Muscle of arm (tissue), 1 donor: ENCODE measurements at regions not wholly inside any gene's neighbourhood (a gene's known extent, or its start where the extent isn't known, plus 50 kb on each side); places are given as distances from the start of the nearest gene placed in this dataset.
"Not testable (repeated sequence)": the region's sequence is repeated elsewhere in the genome, so short reads cannot be mapped to it uniquely, and the experiment has no call there.

Experiments used
- DNase-seq: peaks from one replicate; pipeline ENCODE4 v3.0.0-alpha.2; 2013

GRCh38 chr11:110874437-110875030, 162.3 kb upstream of the ARHGAP20 start:
- no peak for DNase-seq

GRCh38 chr11:110873975-110874374, 161.7 kb upstream of the ARHGAP20 start:
- DNase-seq, result no peak

DNA sequence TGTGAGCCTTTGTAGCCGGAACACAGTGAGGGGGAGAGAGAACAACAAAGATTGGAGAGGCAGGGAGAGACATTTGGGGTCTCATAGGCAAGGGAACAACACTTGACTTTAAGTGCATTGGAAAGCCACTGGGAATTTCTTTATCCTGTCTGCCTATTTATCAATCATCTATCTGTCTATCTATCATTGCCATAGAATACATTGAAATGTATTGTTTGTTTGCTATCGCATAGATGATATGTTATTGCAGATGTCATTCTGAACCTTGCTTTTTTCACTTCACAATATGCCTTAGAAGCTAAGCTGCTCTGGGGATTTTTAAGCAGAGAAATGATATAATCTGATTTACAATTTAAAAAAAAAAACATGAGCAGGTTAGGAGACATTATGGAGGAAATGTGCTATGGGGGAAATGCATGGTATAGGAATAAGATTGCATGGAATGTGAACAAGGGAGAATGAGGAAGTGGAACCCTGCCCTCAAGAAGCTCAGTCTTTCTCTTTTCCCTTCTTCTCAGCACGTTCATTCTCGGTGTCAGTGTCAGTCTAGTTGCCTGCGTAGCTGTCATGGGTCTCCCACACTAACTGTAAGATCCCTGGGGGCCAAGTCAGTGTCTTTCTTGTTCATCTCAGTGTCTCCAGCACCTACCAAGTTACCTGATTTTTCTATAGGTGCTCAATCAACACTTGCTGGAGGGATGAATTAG, 158.7 kb upstream of the ARHGAP20 start:
- no peak for DNase-seq

DNA sequence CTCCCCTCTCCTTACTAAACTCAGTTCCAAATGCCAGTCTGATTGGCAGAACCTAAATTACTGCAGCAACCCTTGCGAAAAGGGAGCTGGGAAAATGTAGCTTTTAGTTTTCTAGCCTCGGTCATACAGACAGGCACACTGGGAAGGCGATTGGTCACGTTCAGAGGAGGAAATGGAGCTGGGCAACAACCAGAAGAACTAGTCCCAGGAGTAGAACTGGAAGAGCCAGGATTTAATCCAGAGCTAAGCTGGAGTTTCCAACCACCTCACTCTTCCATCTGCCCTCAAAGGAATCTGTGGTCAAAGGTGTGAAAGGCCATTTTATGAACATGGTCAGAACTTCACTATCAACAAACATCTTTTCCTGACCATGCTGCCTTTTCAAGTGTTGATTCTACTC, 155.7 kb upstream of the ARHGAP20 start:
- DNase-seq, result no peak

DNA sequence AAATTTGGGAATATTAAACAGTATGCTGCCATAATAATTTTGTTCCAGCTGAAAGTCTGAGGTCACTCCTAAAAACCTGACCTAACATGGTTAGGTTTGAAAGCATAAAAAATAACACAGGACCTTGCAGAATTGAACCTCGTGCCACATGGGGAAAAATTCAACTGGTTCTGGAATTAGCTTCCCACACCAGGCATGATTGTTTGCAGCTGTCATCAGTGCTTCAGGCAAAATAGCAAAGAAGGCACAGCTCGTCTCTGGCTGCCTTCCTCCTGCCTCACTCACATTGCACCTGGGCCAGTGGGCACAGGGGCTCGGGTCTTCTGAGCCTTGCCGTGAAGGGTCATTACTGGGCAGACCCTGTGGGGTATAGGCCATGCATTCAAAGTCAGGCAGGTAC, 153.8 kb upstream of the ARHGAP20 start:
- DNase-seq, result no peak

DNA sequence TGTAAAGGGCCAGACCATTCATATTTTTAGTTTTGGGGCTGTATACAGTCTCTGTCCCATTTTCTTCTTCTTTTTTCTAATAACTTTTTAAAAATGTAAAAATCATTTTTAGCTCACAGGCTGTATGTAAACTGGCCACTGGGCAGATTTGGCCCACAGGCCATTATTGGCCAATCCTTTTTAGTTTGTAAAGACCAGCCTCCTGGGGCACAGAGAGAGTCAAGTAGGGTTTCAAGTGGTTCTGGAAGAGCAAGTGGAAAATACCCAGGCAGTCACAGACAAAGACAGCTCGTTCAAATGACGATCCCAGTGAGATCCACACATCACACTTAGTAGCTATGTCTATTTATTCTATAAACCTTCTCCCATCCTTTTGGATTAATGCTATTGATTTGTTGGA, 150.2 kb upstream of the ARHGAP20 start:
- no peak for DNase-seq

- no peak for DNase-seq
These were observed 148.2 kb upstream of the ARHGAP20 start for GRCh38 chr11:110860461-110860860.

DNA sequence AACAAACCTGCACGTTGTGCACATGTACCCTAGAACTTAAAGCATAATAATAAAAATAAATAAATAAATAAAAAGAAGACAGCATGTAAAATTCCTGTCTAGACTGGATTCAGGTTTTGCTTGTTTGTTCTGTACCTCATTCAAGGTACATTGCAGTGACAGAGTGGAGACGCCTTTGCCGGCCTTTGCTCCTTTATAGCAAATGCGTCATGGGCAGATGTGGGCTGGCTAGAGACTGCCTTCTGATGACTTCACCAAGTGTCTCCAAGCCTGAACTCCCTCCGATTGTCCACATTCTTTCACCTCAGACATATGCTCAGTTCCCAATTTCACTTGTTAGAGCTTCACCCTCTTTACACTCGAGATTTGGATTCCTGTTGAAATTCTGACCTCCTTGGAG, 147.8 kb upstream of the ARHGAP20 start:
- no peak for DNase-seq

DNA sequence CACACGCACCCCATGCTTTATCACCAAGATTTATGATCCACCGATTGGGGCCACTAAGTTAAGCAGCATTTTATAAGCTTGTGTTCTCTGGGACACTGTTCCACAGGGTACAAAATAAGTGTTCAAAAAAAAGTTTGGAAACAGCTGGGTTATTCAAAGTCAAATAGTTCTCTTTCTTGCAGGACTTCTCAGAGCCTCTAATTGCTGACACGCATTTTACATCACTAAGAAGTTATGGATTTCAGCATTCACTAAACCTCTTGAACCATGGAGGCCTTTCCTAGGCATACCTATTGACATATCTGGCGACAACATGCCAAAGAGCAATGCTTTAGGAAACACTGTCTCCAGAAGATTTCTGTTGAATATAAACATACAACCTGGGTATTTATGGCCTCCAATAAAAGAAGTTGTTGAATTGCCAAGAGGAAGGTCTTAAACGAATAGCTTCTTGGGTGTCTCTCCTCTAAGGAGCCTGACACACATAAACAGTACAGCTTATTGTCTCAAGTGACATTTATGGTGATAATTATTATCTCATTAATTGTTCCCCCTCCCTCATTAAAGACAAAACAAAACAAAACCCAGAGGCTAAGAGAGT, 147.1 kb upstream of the ARHGAP20 start:
- no peak for DNase-seq

GRCh38 chr11:110858547-110858921, 146.3 kb upstream of the ARHGAP20 start:
- peak; percentile 86 for DNase-seq

GRCh38 chr11:110857892-110858546, 145.8 kb upstream of the ARHGAP20 start:
- DNase-seq, result peak; percentile 66

- peak; percentile 30 for DNase-seq
These were observed 145.0 kb upstream of the ARHGAP20 start for GRCh38 chr11:110856996-110857812.

- DNase-seq, result no peak
These were observed 144.1 kb upstream of the ARHGAP20 start for GRCh38 chr11:110856340-110856739.

- DNase-seq, result peak; percentile 74
These were observed 143.0 kb upstream of the ARHGAP20 start for GRCh38 chr11:110855191-110855590.

DNA sequence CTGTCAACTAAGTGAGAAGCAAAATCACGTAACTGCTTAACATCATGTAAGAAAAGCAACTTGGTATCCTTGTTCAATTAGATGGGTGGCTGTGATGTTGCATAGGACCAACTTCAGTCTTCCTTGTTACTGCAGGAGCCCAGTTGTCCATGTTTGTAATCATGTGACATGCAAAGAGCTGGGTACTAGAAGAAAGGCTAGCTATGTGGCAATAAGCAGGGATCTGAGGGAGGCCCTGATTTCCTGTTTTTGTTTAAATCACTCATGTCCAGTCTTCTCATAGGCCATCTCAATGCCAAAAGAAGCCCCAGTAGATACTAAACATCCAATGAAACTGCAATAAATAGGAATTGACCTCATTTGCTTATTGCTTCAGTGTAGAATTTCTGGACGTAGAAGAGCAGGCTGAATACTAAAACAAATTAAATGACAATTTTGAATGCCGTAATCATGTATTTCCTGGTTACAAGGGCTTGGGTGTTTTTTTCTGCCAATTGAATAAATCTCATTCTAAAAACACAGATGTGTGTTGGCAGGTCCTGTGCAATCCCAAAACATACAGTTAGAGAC, 140.8 kb upstream of the ARHGAP20 start:
- peak; percentile 73 for DNase-seq

GRCh38 chr11:110850846-110851245, 138.6 kb upstream of the ARHGAP20 start:
- DNase-seq, result no peak

DNA sequence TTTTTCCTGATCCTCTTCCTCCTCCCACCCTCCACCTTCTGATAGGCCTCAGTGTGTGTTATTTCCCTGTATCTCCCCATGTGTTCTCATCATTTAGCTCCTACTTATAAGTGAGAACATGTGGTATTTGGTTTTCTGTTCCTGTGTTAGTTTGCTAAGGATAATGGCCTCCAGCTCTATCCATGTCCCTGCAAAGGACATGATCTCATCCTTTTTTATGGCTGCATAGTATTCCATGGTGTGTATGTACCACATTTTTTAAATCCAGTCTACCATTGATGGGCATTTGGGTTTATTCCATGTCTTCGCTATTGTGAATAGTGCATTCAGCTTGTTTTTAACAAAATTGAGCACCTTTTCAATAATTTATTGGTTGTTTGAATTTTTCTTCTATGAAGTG, 130.8 kb upstream of the ARHGAP20 start:
- DNase-seq, result not testable (repeated sequence)

DNA sequence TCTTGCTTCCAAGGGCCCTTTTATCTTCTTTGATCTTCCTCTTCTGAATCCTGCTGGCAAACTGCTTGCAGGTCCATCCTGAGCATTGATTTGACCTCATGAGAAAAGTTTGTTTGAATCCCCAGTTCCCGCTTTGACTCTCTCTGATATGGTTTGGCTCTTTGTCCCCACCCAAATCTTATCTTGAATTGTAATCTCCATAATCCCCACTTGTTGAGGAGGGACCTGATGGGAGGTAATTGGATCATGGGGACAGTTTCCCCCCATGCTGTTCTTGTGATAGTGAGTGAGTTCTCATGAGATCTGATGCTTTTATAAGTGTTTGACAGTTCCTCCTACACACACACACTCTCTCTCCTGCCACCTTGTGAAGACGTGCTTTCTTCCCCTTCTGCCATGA, 126.6 kb upstream of the ARHGAP20 start:
- DNase-seq, result no peak

DNA sequence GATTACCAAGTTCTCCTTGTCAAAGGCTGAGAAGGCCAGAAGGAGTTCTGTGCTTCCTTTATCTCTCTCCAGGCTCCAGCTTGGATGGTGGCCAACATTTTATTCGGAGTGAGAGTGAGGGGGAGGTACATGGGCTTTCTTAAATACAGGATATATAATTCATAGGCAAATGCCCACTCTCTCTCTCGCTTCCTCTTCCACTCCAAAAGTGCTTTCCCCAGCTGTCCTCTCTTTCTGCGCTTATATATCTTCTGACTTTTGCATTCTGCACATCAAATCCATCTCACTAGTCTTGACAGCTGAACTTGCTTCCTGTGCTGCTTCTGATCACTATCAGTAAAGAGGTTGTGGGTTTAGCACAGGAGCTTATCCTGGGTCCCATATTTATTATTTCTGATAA, 125.4 kb upstream of the ARHGAP20 start:
- DNase-seq, result no peak

DNA sequence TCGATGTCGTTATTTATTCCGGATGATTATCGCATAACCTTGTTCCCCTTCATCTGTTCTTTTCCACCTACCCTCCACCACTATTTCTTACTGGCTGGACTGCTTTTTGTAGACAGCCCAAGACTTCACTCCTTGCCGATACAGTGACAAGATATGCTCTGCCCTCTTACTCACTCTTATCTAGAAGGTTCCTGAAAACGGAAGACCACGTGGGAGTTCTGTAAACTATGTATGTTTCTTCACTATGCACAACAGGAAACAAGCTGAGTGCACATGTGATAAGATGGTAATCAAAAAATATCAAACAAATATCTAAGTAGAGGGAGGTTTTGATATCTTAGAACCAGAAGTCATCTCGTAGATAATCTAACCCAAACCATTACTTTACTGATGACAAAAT, 122.9 kb upstream of the ARHGAP20 start:
- DNase-seq, result no peak

- no peak for DNase-seq
These were observed 120.8 kb upstream of the ARHGAP20 start for GRCh38 chr11:110833033-110833484.

- no peak for DNase-seq
These were observed 120.3 kb upstream of the ARHGAP20 start for GRCh38 chr11:110832539-110832938.
